Neutrophil (primary cell): ENCODE measurements at regions not wholly inside any gene's neighbourhood (a gene's known extent, or its start where the extent isn't known, plus 50 kb on each side); places are given as distances from the start of the nearest gene placed in this dataset.

Experiments
- H3K27ac ChIP-seq: fragments of 200-600 bp; sonication (generic); 2 replicates; pipeline ENCODE4 v1.5.1; 2016; ENCODE audit warnings: mild to moderate bottlenecking, moderate library complexity
- H3K27me3 ChIP-seq: fragments of 200-600 bp; sonication (generic); 2 replicates; pipeline ENCODE4 v1.6.0; 2016; ENCODE audit warnings: mild to moderate bottlenecking
- H3K36me3 ChIP-seq: fragments of 200-600 bp; sonication (generic); 2 replicates; pipeline ENCODE4 v1.5.1; 2017
- H3K4me1 ChIP-seq, 2 experiments: fragments of 200-600 bp in 1 of 2; sonication (generic) in 1 of 2; 1 replicate in 1 of 2; 2 replicates in 1 of 2; pipeline versions ENCODE4 v1.5.1 to v1.6.1; 2013 to 2016; ENCODE audit warnings: low read depth in 1 of 2, low read length in 1 of 2, mild to moderate bottlenecking in 1 of 2, moderate library complexity in 1 of 2; ENCODE audit not compliant: control insufficient read depth in 1 of 2, insufficient read depth in 1 of 2
- H3K4me3 ChIP-seq, 2 experiments: fragments of 200-600 bp in 1 of 2; sonication (generic) in 1 of 2; 1 replicate in 1 of 2; 2 replicates in 1 of 2; pipeline ENCODE4 v1.5.1; 2013 to 2016; ENCODE audit warnings: low read depth in 1 of 2, low read length in 1 of 2, mild to moderate bottlenecking in 1 of 2, moderate library complexity in 1 of 2
- H3K9me3 ChIP-seq: fragments of 200-600 bp; sonication (generic); 2 replicates; pipeline ENCODE4 v1.5.1; 2016
- CTCF ChIP-seq: fragments of 200-600 bp; sonication (generic); IDR thresholded peaks from 2 replicates; pipeline ENCODE4 v1.5.1; 2016; ENCODE audit warnings: antibody characterized with exemption

GRCh38 chr7:36100634-36101033, 52.4 kb upstream of the EEPD1 start:
- no peak for TF ChIP-seq CTCF

More at GRCh38 chr7:36100634-36101033, 52.4 kb upstream of the EEPD1 start:
- Histone ChIP-seq H3K27ac (no peak overlapping the region), H3K4me3 (no peak overlapping the region), H3K9me3 (no peaks in the 10 kb centered on the region), H3K27me3 (no peaks in the 10 kb centered on the region), H3K4me1 (peaks cover 6 to 19% of the 10 kb centered on the region in 2 experiments), H3K36me3 (no peaks in the 10 kb centered on the region)
